ENCODE measurements at regions not wholly inside any gene's neighbourhood (a gene's known extent, or its start where the extent isn't known, plus 50 kb on each side); places are given as distances from the start of the nearest gene placed in this dataset.

DNA sequence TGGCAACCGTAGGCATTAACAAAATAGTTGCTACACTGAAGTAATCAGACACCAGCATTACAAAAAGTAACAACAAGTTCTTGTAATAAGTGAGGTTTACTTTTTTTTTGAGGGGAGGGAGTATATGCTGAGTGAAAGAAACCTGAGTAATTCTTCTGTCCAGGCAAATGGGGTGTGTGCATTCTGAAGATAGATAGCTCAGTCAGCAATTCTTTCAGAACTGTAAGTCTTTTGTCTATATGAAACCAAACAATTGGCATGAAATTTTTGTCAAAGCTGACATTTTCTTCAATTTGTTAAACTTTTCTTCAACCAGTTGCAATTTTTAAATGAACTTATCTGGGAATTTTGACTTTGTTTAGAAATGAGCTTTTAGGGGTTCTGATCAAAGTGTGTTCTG, 208.1 kb upstream of the THSD7B start:
- TF ChIP-seq, protein P1, sequence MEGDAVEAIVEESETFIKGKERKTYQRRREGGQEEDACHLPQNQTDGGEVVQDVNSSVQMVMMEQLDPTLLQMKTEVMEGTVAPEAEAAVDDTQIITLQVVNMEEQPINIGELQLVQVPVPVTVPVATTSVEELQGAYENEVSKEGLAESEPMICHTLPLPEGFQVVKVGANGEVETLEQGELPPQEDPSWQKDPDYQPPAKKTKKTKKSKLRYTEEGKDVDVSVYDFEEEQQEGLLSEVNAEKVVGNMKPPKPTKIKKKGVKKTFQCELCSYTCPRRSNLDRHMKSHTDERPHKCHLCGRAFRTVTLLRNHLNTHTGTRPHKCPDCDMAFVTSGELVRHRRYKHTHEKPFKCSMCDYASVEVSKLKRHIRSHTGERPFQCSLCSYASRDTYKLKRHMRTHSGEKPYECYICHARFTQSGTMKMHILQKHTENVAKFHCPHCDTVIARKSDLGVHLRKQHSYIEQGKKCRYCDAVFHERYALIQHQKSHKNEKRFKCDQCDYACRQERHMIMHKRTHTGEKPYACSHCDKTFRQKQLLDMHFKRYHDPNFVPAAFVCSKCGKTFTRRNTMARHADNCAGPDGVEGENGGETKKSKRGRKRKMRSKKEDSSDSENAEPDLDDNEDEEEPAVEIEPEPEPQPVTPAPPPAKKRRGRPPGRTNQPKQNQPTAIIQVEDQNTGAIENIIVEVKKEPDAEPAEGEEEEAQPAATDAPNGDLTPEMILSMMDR (IDR thresholded peaks at IDR 0.05): no peak
- TF ChIP-seq EP300 (IDR thresholded peaks at IDR 0.05) (no peak), POLR2A (IDR thresholded peaks at IDR 0.05) (no peak), POLR2AphosphoS5 (IDR thresholded peaks at IDR 0.05) (no peak)
